ENCODE measurements at regions not wholly inside any gene's neighbourhood (a gene's known extent, or its start where the extent isn't known, plus 50 kb on each side); places are given as distances from the start of the nearest gene placed in this dataset.

DNA sequence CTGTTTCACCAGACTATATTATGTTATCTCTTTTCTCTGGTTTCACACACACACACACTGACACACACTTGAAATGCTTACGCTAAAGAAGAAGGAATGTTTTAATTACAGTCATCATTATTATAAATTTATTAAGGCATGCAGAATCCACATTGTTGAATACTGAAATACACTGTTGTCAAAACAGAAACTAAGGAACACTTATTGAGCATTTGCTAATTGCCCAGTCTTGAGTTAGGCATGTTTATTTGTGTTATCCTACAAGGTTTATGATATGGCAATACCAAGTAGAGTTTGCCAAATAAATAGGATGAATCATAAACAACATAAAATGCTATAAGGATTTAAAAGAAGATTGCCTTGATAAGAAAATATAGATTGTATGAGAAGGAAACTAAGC lies 917.0 kb upstream of the PIK3C3 start:
- 45% methylated on average over 1 of the region's 1 CpG for WGBS
- no peak overlapping the region for H3K4me3 ChIP-seq (ENCODE audit: low read depth, low read length)
- H3K27ac ChIP-seq (ENCODE audit: low read depth) = no peak overlapping the region
- DNase-seq (ENCODE audit: extremely low spot score) = no peak
- H3K4me1 ChIP-seq (ENCODE audit: insufficient read depth) = no peaks in the 10 kb centered on the region
- H3K36me3 ChIP-seq (ENCODE audit: insufficient read depth) = no peaks in the 10 kb centered on the region

DNA sequence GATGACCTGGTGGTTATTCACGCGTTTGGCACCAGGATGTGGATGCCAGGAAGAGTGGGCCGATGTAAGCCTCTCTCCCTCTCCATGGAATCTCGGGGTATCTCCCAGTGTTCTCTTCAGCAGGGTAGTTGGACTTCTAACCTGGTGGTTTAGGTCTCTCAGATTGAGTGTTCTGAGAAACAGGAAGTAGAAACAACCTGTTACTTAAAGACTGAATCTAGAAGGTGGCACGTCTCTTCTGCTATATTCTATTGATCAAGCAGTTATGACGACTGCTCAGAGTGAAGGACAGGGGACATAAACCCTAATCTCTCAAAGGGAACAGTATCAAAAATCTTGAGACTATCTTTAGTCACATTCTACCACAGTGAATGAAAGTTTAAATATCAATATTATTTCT lies 918.7 kb upstream of the PIK3C3 start:
- Histone ChIP-seq H3K36me3 (ENCODE audit: insufficient read depth) (no peaks in the 10 kb centered on the region), H3K4me3 (ENCODE audit: low read depth, low read length) (no peak overlapping the region), H3K4me1 (ENCODE audit: insufficient read depth) (no peaks in the 10 kb centered on the region), H3K27ac (ENCODE audit: low read depth) (no peak overlapping the region)
- DNase-seq (ENCODE audit: extremely low spot score) = no peak
- WGBS = 92% methylated on average over 6 of the region's 6 CpGs

DNA sequence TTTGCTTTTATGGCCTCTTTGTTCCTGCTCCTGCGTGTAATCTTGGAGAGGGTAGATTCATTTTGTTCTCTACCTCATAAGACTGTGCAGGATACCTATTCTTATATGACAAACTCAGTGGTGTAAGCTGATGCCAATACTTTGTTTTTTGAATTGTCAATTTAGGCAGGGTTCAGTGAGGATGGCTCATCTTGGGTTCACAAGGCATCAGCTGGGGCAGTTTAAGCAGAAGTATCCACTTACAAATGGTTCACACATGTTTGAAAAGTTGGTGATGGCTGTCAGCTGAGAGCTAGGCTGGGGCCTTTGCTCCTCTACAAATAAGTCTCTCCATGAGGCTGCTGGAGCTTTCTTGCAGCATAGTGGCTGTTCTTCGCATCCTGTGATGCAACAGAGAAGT lies 920.6 kb upstream of the PIK3C3 start:
- no peaks in the 10 kb centered on the region for H3K36me3 ChIP-seq (ENCODE audit: insufficient read depth)
- no peak for DNase-seq (ENCODE audit: extremely low spot score)
- no peaks in the 10 kb centered on the region for H3K4me1 ChIP-seq (ENCODE audit: insufficient read depth)
- no peak overlapping the region for H3K27ac ChIP-seq (ENCODE audit: low read depth)
- 82% methylated on average over 2 of the region's 2 CpGs for WGBS
- H3K4me3 ChIP-seq (ENCODE audit: low read depth, low read length) = no peak overlapping the region

DNA sequence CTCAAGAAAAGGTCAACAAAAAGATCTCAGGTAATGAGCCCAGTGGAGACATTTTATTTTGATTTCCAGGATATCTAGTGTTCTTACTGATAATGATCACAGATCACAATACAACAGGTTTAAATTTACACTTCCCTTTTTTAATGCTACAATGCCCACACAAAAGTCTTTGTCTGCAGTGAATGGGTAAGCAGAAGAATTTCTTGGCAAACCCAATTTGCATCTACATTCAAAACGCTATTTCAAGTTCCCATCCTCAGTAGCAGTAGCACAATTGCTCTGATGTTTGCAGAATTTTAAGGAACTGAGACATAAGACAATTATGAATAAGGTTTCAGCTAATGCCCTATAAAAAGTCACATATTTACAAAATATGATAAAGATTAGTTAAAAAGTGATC lies 929.4 kb upstream of the PIK3C3 start:
- H3K27ac ChIP-seq (ENCODE audit: low read depth) = no peak overlapping the region
- H3K4me1 ChIP-seq (ENCODE audit: insufficient read depth) = no peaks in the 10 kb centered on the region
- no peak overlapping the region for H3K4me3 ChIP-seq (ENCODE audit: low read depth, low read length)
- 71% methylated on average over 1 of the region's 1 CpG for WGBS
- DNase-seq (ENCODE audit: extremely low spot score) = no peak
- H3K36me3 ChIP-seq (ENCODE audit: insufficient read depth) = no peaks in the 10 kb centered on the region

DNA sequence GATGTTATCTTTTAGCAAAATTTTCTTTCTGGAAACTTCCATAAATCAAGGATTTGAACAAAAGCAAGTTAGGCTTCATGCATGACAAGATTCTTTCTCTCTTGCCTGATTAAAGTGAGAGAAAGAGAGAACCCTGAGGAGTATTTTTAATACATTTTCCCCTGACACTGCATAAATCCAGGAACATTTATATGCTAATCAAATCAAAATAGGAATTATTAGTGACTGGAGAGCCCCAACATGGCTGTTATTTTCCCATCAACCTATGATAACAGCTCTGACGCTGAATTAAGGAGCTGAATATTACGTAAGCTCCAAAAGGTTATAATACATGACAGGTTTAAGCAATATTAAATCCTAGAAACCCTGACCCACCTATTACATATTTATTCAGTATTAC lies 930.2 kb upstream of the PIK3C3 start:
- no peaks in the 10 kb centered on the region for H3K4me1 ChIP-seq (ENCODE audit: insufficient read depth)
- no peak for DNase-seq (ENCODE audit: extremely low spot score)
- H3K36me3 ChIP-seq (ENCODE audit: insufficient read depth) = no peaks in the 10 kb centered on the region
- H3K4me3 ChIP-seq (ENCODE audit: low read depth, low read length) = no peak overlapping the region
- 89% methylated on average over 2 of the region's 2 CpGs for WGBS
- no peak overlapping the region for H3K27ac ChIP-seq (ENCODE audit: low read depth)

DNA sequence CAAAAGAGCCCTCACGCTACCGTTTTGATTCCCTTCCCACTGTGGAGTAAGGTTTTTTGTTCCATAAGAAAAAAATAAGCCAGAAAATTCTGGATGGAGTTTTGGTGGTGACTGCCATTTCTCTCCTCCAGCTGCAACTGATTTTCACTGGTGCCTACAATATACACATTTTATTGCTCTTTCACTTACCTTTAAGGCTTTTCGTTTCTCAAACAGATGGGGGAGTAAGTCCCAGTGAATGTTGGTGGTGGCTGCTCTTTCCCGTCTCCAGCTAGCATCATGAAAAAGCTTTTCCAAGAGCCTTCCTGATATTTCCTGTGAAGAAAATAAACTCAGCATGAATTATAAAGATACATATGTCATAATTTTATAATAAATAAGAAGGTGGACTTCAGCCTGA lies 932.5 kb upstream of the PIK3C3 start:
- H3K4me3 ChIP-seq (ENCODE audit: low read depth, low read length) = no peak overlapping the region
- no peak for DNase-seq (ENCODE audit: extremely low spot score)
- no peaks in the 10 kb centered on the region for H3K4me1 ChIP-seq (ENCODE audit: insufficient read depth)
- H3K36me3 ChIP-seq (ENCODE audit: insufficient read depth) = no peaks in the 10 kb centered on the region
- 34% methylated on average over 4 of the region's 4 CpGs for WGBS
- no peak overlapping the region for H3K27ac ChIP-seq (ENCODE audit: low read depth)

DNA sequence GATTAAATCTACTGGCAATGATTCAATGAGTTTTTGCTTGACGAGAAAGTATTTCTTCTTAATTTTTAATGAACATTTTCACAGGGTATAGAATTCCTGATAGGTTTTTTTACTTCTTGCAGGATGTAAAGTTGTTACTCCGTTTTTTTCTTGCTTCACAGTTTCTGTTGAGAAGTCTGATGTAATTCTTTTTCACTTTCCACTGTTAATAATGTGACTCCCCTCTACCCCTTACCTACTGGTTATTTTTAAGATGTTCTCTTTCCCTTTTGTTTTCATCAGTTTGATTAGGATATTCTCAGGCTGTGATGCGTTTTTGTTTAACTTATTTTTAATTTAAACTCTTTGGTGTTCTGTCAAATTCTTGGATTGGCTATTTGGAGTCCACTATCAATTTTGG lies 933.9 kb upstream of the PIK3C3 start:
- WGBS = 66% methylated on average over 3 of the region's 3 CpGs
- DNase-seq (ENCODE audit: extremely low spot score) = no peak
- Histone ChIP-seq H3K36me3 (ENCODE audit: insufficient read depth) (no peaks in the 10 kb centered on the region), H3K4me1 (ENCODE audit: insufficient read depth) (no peaks in the 10 kb centered on the region), H3K4me3 (ENCODE audit: low read depth, low read length) (no peak overlapping the region), H3K27ac (ENCODE audit: low read depth) (no peak overlapping the region)

DNA sequence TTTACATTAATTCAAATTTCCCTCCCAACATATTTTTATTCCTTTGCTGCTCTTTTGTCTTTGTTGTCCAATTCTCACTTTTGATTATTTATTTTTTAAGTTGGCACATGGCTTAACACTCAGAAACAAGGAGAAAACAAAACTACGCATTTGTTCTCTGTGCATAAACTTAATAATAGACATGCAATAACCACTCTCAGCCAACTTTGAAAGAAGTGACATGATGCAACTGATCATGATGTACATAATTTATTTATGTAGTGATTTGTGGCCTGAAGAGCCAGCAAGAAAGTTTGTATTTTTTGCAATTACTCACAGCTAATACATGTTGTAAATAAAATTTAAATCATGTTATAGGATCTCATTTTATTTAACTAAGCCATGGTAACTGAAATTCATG lies 942.8 kb upstream of the PIK3C3 start:
- no peak overlapping the region for H3K4me3 ChIP-seq (ENCODE audit: low read depth, low read length)
- DNase-seq (ENCODE audit: extremely low spot score) = no peak
- H3K4me1 ChIP-seq (ENCODE audit: insufficient read depth) = no peaks in the 10 kb centered on the region
- WGBS = 83% methylated on average over 1 of the region's 1 CpG
- H3K27ac ChIP-seq (ENCODE audit: low read depth) = no peak overlapping the region
- no peaks in the 10 kb centered on the region for H3K36me3 ChIP-seq (ENCODE audit: insufficient read depth)

DNA sequence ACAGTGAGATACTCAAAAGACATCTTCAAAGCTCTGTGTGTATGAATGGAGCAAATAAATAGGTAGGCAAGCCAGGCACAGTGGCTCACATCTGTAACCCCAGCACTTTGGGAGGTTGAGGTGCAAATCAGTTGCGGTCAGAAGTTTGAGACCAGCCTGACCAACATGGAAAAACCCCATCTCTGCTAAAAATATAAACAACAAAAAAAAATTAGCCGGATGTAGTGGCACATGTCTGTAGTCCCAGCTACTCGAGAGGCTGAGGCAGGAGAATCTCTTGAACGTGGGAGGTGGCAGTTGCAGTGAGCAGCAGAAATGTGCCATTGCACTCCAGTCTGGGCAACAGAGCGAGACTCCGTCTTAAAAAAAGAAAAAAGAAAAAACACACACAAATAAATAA lies 945.1 kb upstream of the PIK3C3 start:
- H3K27ac ChIP-seq (ENCODE audit: low read depth) = no peak overlapping the region
- no peaks in the 10 kb centered on the region for H3K4me1 ChIP-seq (ENCODE audit: insufficient read depth)
- no peak overlapping the region for H3K4me3 ChIP-seq (ENCODE audit: low read depth, low read length)
- H3K36me3 ChIP-seq (ENCODE audit: insufficient read depth) = no peaks in the 10 kb centered on the region
- 89% methylated on average over 6 of the region's 6 CpGs for WGBS
- no peak for DNase-seq (ENCODE audit: extremely low spot score)

DNA sequence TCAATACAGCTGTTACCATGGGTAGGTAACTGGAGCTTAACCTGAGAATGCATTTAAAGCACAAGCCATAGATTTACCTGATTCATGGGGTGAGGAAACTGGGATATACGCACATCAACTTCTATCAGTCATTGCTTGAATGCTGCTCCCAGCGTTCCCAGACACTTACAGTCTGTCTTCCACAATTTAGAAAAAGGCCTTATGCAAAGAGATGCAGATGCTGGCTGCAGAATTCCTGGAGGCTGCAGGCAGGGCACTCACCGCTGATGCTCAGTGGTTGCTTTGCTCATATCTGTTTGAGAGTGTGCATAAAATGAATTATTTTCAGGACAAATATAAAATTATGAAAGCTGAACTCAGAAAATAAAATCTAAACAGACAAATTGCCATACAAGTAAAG lies 950.7 kb upstream of the PIK3C3 start:
- Histone ChIP-seq H3K4me1 (ENCODE audit: insufficient read depth) (no peaks in the 10 kb centered on the region), H3K36me3 (ENCODE audit: insufficient read depth) (no peaks in the 10 kb centered on the region), H3K4me3 (ENCODE audit: low read depth, low read length) (no peak overlapping the region), H3K27ac (ENCODE audit: low read depth) (no peak overlapping the region)
- WGBS = 56% methylated on average over 3 of the region's 3 CpGs
- no peak for DNase-seq (ENCODE audit: extremely low spot score)

DNA sequence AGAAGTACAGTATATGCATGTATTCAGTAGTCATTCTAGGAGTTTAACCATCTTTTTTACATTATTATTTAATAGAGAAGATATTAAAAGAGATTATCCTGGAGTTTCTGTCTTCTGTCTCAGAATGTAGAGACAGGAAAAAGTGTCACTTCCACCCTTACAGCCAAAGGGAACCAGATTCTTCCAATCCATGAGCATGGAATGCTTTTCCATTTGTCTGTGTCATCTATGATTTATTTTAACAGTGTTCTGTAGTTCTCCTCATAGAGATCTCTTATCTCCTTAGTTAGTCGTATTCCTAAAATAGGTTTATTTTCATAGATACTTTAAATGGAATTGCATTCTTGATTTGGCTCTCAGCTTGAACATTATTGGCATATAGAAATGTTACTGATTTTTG lies 959.5 kb upstream of the PIK3C3 start:
- DNase-seq (ENCODE audit: extremely low spot score) = no peak
- Histone ChIP-seq H3K4me3 (ENCODE audit: low read depth, low read length) (no peak overlapping the region), H3K36me3 (ENCODE audit: insufficient read depth) (no peaks in the 10 kb centered on the region), H3K4me1 (ENCODE audit: insufficient read depth) (no peaks in the 10 kb centered on the region), H3K27ac (ENCODE audit: low read depth) (no peak overlapping the region)
- 39% methylated on average over 1 of the region's 1 CpG for WGBS

DNA sequence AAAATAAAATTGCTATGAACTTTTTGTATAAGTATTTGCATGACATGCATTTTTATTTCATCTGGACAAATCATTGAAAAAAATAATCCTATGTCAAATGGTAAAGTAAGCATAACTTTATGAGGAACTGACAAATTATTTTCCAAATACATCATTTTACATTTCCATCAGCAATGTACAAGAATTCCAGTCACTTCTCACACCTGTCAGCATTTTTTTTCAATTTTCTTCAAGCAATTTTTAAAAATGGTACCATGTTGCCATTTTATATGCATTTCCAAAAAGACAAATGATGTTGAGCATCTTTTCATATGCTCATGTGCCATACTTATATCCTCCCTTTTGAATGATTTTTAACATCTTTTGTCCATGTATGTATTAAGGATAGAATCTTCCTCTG lies 961.7 kb upstream of the PIK3C3 start:
- no peak overlapping the region for H3K27ac ChIP-seq (ENCODE audit: low read depth)
- no peaks in the 10 kb centered on the region for H3K36me3 ChIP-seq (ENCODE audit: insufficient read depth)
- H3K4me1 ChIP-seq (ENCODE audit: insufficient read depth) = no peaks in the 10 kb centered on the region
- no peak overlapping the region for H3K4me3 ChIP-seq (ENCODE audit: low read depth, low read length)
- no peak for DNase-seq (ENCODE audit: extremely low spot score)

DNA sequence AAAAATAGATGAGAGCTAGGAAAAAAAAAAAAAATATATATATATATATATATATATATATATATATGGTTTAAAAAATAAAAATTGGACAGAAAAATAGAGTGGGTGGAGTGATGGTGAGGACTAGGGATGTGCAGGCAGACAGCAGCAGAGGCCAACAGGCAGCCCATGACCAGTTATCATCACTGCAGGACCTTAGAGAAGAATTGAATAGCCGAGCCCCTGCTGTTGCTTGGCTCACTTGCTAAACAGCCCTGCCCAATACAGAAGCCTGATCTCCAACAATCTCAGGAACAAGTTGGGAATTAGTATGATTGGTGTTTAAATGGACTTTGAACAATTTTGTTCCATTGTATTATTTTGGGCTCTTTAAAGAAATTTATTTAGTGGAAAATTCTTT lies 967.5 kb upstream of the PIK3C3 start:
- DNase-seq (ENCODE audit: extremely low spot score) = no peak
- 80% methylated on average over 1 of the region's 1 CpG for WGBS

DNA sequence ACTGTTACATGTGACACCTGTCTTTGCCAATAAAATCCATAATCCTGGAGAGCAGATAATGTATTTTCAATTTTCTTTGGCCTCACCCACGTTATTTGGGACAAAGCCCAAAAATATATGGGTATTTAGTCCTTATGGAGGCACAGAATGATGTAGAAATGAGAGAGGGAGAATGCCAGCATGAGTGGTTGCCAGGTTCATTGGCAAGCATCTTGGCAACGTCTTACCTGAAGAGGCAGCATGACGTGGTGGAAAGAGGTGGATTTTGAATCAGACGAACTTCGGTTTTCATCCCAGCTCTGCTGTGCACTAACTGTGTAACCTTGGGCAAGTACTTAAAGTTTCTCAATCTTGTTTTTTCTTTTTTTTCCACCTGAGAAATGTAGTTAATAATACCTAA lies 969.6 kb upstream of the PIK3C3 start:
- Histone ChIP-seq H3K4me3 (ENCODE audit: low read depth, low read length) (no peak overlapping the region), H3K4me1 (ENCODE audit: insufficient read depth) (no peaks in the 10 kb centered on the region), H3K27ac (ENCODE audit: low read depth) (no peak overlapping the region), H3K36me3 (ENCODE audit: insufficient read depth) (no peaks in the 10 kb centered on the region)
- 78% methylated on average over 5 of the region's 5 CpGs for WGBS
- DNase-seq (ENCODE audit: extremely low spot score) = no peak

More for the DNA sequence above, 967.5 kb upstream of the PIK3C3 start:
- Histone ChIP-seq H3K4me3 (ENCODE audit: low read depth, low read length) (no peak overlapping the region), H3K4me1 (ENCODE audit: insufficient read depth) (no peaks in the 10 kb centered on the region), H3K36me3 (ENCODE audit: insufficient read depth) (no peaks in the 10 kb centered on the region), H3K27ac (ENCODE audit: low read depth) (no peak overlapping the region)

DNA sequence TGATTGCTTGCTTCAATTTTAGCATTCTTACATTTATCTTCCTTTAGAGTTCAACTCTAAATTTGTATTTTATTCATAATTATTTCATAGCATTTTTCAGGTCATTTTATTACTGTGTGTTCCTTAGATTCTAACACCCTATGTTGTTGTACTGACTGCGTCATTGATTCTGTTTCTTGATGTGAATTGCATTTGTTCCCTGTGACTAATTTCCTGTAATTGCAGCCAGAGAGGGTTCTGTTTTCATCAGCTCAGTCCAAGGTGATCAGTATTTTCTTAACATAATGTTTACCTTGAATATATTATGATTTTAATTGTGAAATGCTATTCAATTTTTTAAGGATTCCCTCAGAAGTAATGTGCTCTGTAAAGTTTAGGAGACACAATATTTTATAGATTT lies 970.2 kb upstream of the PIK3C3 start:
- no peak for DNase-seq (ENCODE audit: extremely low spot score)
- Histone ChIP-seq H3K27ac (ENCODE audit: low read depth) (no peak overlapping the region), H3K4me1 (ENCODE audit: insufficient read depth) (no peaks in the 10 kb centered on the region), H3K4me3 (ENCODE audit: low read depth, low read length) (no peak overlapping the region), H3K36me3 (ENCODE audit: insufficient read depth) (no peaks in the 10 kb centered on the region)
- 90% methylated on average over 1 of the region's 1 CpG for WGBS
